ENCODE measurements at regions not wholly inside any gene's neighbourhood (a gene's known extent, or its start where the extent isn't known, plus 50 kb on each side); places are given as distances from the start of the nearest gene placed in this dataset.

DNA sequence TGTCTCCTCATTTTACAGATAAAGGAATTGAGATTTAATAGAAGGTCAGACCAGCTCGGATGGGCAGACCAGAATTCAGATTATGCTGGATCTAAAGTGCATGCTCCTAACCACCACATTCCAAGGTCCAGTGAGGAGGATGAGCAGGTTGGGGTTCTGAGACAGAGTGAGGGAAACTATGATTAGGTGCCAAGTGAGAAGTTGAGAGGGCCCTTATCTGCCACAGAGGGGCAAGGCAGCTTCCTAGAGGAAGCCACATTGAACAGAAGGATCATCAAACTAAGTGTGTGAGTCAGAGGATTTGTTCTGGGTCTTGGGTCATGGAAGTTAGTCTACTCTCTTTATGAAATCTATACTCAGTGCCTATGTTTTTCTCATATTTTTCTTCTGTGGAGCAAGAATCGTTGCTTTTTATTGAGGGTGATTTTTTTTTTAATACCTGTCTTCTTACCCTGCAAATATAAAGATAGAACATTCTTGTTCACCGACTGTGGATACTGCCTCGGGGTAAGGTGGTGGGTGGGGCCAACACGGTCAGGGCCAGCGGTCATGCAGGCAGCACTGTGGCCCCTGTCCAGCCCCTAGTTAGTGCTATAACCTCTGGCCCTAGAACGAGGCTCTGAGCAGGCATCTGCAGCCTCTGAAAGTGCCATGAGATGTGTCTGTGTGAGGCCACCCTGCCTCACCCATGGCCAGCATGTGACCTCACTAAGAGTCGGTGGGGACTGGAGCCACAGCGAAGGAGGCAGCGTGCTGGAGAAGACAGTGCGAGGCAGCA, 55.6 kb upstream of the PTHLH start:
- ATAC-seq (no peak), DNase-seq (no peak)
- Histone ChIP-seq H3K27ac (no peak overlapping the region), H3K27me3 (no peaks in the 10 kb centered on the region), H3K4me3 (no peak overlapping the region), H3K4me1 (no peaks in the 10 kb centered on the region), H3K9me3 (no peaks in the 10 kb centered on the region), H3K36me3 (no peaks in the 10 kb centered on the region)
- TF ChIP-seq, protein P1, sequence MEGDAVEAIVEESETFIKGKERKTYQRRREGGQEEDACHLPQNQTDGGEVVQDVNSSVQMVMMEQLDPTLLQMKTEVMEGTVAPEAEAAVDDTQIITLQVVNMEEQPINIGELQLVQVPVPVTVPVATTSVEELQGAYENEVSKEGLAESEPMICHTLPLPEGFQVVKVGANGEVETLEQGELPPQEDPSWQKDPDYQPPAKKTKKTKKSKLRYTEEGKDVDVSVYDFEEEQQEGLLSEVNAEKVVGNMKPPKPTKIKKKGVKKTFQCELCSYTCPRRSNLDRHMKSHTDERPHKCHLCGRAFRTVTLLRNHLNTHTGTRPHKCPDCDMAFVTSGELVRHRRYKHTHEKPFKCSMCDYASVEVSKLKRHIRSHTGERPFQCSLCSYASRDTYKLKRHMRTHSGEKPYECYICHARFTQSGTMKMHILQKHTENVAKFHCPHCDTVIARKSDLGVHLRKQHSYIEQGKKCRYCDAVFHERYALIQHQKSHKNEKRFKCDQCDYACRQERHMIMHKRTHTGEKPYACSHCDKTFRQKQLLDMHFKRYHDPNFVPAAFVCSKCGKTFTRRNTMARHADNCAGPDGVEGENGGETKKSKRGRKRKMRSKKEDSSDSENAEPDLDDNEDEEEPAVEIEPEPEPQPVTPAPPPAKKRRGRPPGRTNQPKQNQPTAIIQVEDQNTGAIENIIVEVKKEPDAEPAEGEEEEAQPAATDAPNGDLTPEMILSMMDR (IDR thresholded peaks at IDR 0.05) = no peak
- intact Hi-C loops (cut with DNase I) = no loop called here

DNA sequence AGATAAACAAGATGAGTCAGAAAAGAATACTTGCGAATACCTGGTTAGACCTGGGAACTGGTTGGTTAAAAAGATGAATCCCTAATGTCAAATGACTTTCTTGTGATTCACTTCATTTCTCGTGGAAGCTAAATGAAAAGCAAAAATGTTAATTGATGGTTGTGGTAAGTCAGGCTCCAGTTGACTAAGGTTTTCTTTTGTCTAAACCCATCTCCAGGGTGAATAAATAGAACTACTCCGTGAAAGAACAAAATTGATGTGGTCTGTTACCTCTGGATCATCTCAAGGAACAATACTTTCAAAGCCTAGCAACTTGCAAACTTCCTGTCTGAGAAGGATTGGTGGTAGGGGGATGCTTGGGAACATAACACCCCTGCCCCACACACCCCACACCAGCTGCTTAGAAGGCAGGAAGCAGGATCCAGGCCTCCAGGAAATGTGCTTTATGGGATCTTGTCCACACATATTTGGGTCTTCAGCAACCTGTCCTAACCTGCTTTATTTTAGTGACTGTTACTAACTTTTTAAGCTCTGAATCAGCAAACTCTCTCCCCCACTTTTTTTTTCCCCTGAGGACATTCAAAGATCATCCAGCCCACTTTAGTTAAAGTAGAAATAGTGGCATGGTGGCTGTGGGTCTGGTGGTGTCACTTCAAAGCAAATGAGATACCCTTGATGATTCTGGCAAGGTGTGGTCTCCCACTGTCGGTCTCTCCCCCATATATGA, 60.4 kb upstream of the PTHLH start:
- Histone ChIP-seq H3K4me1 (no peaks in the 10 kb centered on the region), H3K27ac (no peak overlapping the region), H3K27me3 (no peaks in the 10 kb centered on the region), H3K36me3 (no peaks in the 10 kb centered on the region), H3K4me3 (no peak overlapping the region), H3K9me3 (no peaks in the 10 kb centered on the region)
- DNase-seq (no peak), ATAC-seq (no peak)
- intact Hi-C loops (cut with DNase I) = no loop called here
- TF ChIP-seq, protein P1 (IDR thresholded peaks at IDR 0.05) = no peak

DNA sequence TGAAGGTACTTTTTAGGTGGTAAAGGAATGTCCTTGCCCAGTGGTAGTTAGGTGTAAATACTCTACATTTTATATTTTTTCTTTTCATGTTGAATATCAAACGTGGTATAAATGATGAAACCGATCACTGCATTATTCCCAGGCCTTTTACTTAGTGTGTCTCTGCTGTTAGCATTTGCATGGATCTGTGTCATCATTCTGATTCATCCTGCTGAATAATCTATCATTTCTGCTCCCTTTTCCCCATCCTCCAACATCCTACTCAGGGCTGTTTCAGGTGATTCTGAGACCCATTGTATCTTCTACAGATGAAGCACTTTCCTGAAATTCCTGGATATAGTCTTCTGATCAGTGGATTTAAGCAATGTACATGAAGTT, 61.0 kb upstream of the PTHLH start:
- intact Hi-C loops (cut with DNase I) = no loop called here
- Histone ChIP-seq H3K4me1 (no peaks in the 10 kb centered on the region), H3K27ac (no peak overlapping the region), H3K4me3 (no peak overlapping the region), H3K27me3 (no peaks in the 10 kb centered on the region), H3K36me3 (no peaks in the 10 kb centered on the region), H3K9me3 (no peaks in the 10 kb centered on the region)
- no peak for DNase-seq
- ATAC-seq = no peak
- TF ChIP-seq, protein P1 (IDR thresholded peaks at IDR 0.05) = no peak

DNA sequence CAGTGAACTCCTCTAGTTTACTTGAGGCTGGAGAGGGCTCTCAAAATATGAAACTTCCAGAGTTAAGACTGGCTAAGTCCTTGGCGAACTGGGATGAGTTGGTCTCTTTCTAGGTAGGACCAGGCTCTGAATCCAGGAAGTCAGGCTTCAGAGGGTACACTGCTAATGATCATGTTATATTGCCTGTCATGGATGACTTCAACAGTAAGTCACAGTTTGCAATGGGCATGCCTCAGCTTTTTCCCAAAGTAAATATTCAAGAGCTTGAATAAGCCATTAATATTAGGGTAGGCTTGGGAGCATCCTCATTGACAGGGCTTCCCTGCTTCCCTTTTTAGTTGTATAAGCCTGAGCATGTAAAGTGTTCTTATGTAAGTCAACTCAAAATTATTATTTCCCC, 61.7 kb upstream of the PTHLH start:
- no peaks in the 10 kb centered on the region for H3K4me1 ChIP-seq
- H3K9me3 ChIP-seq = no peaks in the 10 kb centered on the region
- DNase-seq = no peak
- intact Hi-C loops (cut with DNase I) = no loop called here
- no peaks in the 10 kb centered on the region for H3K27me3 ChIP-seq
- no peak overlapping the region for H3K27ac ChIP-seq
- H3K36me3 ChIP-seq = no peaks in the 10 kb centered on the region
- no peak for ATAC-seq
- no peak overlapping the region for H3K4me3 ChIP-seq
- TF ChIP-seq, protein P1 (IDR thresholded peaks at IDR 0.05) = no peak

DNA sequence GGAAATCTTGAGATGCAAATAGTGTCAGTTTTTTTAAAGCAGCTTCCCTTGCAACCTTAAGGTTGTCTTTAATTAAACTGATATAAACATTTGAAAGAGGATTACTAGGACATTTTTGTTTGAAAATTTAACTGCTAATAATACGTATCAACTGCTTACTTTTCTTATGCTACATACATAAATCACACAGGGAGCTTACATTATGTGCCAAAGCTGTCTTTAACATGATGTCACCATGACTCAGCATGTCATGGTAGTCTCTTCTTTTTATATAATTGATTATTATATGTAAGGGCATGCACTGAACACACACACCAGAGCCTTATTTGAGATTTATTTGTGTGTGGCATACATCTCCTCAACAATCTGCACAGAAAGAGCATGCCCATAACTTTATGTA, 63.0 kb upstream of the PTHLH start:
- Histone ChIP-seq H3K27ac (no peak overlapping the region), H3K27me3 (no peaks in the 10 kb centered on the region)

More for the DNA sequence above, 63.0 kb upstream of the PTHLH start:
- ATAC-seq = no peak
- Histone ChIP-seq H3K4me3 (no peak overlapping the region), H3K4me1 (no peaks in the 10 kb centered on the region), H3K36me3 (no peaks in the 10 kb centered on the region), H3K9me3 (no peaks in the 10 kb centered on the region)
- DNase-seq = no peak
- TF ChIP-seq, protein P1 (IDR thresholded peaks at IDR 0.05) = no peak
- intact Hi-C loops (cut with DNase I) = no loop called here
